ENCODE measurements at regions not wholly inside any gene's neighbourhood (a gene's known extent, or its start where the extent isn't known, plus 50 kb on each side); places are given as distances from the start of the nearest gene placed in this dataset.

DNA sequence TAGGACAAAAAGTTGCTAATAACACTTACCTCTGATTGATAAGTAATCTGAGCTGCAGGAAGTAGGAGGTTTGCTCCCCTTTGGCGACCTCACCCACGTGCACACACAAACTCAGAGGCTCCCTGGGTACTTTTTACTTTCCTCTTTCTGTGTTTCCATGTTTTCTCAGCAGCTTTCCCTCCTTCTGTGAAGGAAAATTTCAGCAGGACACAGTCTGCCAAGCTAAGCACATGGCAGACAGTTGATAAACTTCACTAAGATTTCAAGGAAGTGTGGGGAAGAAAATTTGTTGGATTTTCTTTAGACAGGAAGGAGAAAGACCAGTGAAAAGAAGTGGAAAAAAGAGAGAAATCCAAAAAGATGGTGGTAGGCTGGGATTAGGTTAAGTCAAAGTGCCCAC, 215.5 kb upstream of the ARG1 start:
- no peaks in the 10 kb centered on the region for H3K9me3 ChIP-seq (ENCODE audit: control insufficient read depth in 2 of 3, insufficient read depth in 1 of 3, low read length in 3 of 3)

DNA sequence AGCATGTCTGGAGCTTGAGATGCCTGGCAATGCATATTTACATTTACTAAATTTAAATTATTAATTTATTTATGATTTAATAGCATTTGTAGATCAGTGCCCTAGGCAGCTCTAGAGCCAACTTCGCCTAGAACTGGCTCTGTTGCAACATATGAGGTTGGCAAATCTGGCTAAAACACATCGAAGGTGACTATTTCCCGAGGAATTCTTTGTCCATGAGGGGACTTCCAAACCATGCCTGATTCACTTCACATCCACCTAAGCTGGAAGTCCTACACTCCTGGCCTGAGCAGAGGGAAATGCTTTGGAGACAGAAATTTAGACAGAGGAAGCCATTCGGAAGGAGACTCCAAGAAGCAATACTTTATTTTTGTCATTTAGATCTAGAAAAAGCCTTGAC, 211.0 kb upstream of the ARG1 start:
- H3K4me3 ChIP-seq (ENCODE audit: low read length in 3 of 3): no peak overlapping the region
- H3K4me1 ChIP-seq (ENCODE audit: control insufficient read depth in 2 of 3, insufficient read depth in 2 of 3, low read depth in 1 of 3, low read length in 3 of 3): no peaks in the 10 kb centered on the region
- no peak for DNase-seq
- no peaks in the 10 kb centered on the region for H3K27me3 ChIP-seq (ENCODE audit: control insufficient read depth, insufficient read depth, low read length)
- intact Hi-C loops (cut with DNase I): no loop called here
- H3K9me3 ChIP-seq (ENCODE audit: control insufficient read depth in 2 of 3, insufficient read depth in 1 of 3, low read length in 3 of 3): no peaks in the 10 kb centered on the region
- no peak overlapping the region for H3K9ac ChIP-seq (ENCODE audit: low read length in 3 of 3)
- TF ChIP-seq, protein P1, sequence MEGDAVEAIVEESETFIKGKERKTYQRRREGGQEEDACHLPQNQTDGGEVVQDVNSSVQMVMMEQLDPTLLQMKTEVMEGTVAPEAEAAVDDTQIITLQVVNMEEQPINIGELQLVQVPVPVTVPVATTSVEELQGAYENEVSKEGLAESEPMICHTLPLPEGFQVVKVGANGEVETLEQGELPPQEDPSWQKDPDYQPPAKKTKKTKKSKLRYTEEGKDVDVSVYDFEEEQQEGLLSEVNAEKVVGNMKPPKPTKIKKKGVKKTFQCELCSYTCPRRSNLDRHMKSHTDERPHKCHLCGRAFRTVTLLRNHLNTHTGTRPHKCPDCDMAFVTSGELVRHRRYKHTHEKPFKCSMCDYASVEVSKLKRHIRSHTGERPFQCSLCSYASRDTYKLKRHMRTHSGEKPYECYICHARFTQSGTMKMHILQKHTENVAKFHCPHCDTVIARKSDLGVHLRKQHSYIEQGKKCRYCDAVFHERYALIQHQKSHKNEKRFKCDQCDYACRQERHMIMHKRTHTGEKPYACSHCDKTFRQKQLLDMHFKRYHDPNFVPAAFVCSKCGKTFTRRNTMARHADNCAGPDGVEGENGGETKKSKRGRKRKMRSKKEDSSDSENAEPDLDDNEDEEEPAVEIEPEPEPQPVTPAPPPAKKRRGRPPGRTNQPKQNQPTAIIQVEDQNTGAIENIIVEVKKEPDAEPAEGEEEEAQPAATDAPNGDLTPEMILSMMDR (IDR thresholded peaks at IDR 0.05; ENCODE audit: borderline replicate concordance, extremely low read depth, insufficient read depth): no peak
- H3K36me3 ChIP-seq (ENCODE audit: control insufficient read depth in 2 of 3, insufficient read depth in 3 of 3, low read length in 3 of 3): no peaks in the 10 kb centered on the region
- no peak overlapping the region for H3K27ac ChIP-seq (ENCODE audit: low read depth in 2 of 2, low read length in 2 of 2)
- FAIRE-seq: no peak

More for the DNA sequence above, 215.5 kb upstream of the ARG1 start:
- TF ChIP-seq, protein P1 (IDR thresholded peaks at IDR 0.05; ENCODE audit: borderline replicate concordance, extremely low read depth, insufficient read depth): no peak
- Histone ChIP-seq H3K36me3 (ENCODE audit: control insufficient read depth in 2 of 3, insufficient read depth in 3 of 3, low read length in 3 of 3) (no peaks in the 10 kb centered on the region), H3K4me1 (ENCODE audit: control insufficient read depth in 2 of 3, insufficient read depth in 2 of 3, low read depth in 1 of 3, low read length in 3 of 3) (no peaks in the 10 kb centered on the region), H3K9ac (ENCODE audit: low read length in 3 of 3) (no peak overlapping the region), H3K4me3 (ENCODE audit: low read length in 3 of 3) (no peak overlapping the region), H3K27me3 (ENCODE audit: control insufficient read depth, insufficient read depth, low read length) (no peaks in the 10 kb centered on the region), H3K27ac (ENCODE audit: low read depth in 2 of 2, low read length in 2 of 2) (no peak overlapping the region)
- DNase-seq (no peak), FAIRE-seq (no peak)
- intact Hi-C loops (cut with DNase I): no loop called here

DNA sequence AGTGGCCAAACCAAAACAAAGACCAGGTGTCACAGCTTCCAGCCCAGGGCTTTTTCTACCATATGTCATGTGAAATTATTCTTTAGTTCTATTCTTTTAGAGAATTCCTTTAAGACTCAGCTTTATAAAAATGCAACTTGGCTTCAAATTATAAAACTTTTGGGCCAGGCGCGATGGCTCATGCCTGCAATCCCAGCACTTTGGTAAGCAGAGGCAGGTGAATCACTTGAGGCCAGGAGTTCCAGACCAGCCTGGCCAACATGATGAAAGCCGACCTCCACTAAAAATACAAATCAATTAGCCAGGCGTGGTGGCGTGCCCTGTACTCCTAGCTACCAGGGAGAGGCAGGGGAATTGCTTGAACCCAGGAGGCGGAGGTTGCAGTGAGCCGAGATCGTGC, 210.3 kb upstream of the ARG1 start:
- no peak for DNase-seq
- Histone ChIP-seq H3K36me3 (ENCODE audit: control insufficient read depth in 2 of 3, insufficient read depth in 3 of 3, low read length in 3 of 3) (no peaks in the 10 kb centered on the region), H3K27me3 (ENCODE audit: control insufficient read depth, insufficient read depth, low read length) (no peaks in the 10 kb centered on the region), H3K4me1 (ENCODE audit: control insufficient read depth in 2 of 3, insufficient read depth in 2 of 3, low read depth in 1 of 3, low read length in 3 of 3) (no peaks in the 10 kb centered on the region), H3K9me3 (ENCODE audit: control insufficient read depth in 2 of 3, insufficient read depth in 1 of 3, low read length in 3 of 3) (no peaks in the 10 kb centered on the region), H3K4me3 (ENCODE audit: low read length in 3 of 3) (no peak overlapping the region), H3K9ac (ENCODE audit: low read length in 3 of 3) (no peak overlapping the region), H3K27ac (ENCODE audit: low read depth in 2 of 2, low read length in 2 of 2) (no peak overlapping the region)
- TF ChIP-seq, protein P1 (IDR thresholded peaks at IDR 0.05; ENCODE audit: borderline replicate concordance, extremely low read depth, insufficient read depth): no peak
- intact Hi-C loops (cut with DNase I): no loop called here
- no peak for FAIRE-seq
